ENCODE measurements at regions not wholly inside any gene's neighbourhood (a gene's known extent, or its start where the extent isn't known, plus 50 kb on each side); places are given as distances from the start of the nearest gene placed in this dataset.

DNA sequence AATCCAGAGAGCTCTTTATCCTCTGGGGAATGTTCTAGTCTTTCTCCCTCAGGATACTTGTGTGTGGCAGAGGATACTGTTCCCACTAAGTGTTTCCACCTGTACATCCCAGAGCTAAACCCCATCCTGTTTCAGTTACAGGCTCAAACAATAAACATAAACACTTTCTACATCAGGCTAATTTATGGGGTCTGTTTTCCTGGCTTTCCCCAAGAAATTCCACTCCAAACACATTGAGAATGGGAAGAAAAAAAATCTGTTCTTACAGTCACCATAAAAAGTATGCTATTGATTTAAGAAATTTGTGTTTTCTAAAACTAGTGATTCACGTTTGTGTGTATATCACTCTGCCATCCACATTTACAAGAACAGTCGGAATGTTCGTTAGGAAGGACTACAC lies 293.9 kb upstream of the FOXQ1 start:
- no peak overlapping the region for H3K4me3 ChIP-seq (ENCODE audit: low read length)
- peaks cover 13% of the 10 kb centered on the region for H3K4me1 ChIP-seq (ENCODE audit: low read length)

DNA sequence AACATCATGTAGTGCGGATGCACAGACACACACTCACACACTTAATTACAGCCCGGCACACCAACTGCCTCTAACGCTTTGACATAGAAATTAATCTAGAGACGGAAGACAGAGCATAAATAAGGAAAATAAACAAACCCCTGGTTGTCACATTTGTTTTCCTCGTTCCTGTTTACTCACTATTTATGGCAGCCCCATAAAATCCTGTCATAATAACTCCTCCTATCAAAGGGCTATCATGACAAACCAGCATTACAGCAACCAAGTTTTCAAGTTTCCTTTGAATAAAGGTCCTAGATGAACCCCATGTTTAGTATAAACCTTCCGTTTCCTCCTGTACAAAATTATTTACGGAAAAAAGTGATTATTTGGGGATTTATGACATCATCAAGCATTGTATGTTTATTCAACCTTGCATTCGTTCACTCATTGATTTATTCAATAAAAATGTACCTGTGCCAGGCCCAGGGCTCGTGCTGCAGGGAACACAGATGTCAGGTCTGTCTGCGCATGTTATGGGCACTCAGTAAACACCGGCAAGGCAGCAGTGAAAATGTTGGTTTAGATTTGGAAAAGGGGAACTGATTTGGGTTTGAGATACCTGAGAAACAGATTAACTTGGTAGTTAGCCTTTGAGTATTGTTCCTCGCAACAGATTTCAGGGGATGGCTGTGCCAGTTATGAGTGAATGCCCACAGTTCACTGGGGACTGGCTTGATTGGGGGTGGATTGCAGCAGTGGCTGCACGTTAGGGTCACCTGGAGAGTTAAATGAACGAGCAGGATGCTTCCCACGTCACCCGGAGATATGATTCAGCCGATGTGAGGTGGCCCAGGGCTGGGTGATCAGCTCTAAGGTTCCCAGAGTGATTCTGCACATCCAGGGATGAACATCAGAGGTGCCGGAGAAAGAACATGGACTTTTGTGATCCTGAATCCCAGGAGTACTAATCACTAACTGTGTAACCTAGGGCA lies 295.3 kb upstream of the FOXQ1 start:
- no peak for TF ChIP-seq EZH2phosphoT487 (IDR thresholded peaks at IDR 0.05; ENCODE audit: low read length)
- TF ChIP-seq, protein P1, sequence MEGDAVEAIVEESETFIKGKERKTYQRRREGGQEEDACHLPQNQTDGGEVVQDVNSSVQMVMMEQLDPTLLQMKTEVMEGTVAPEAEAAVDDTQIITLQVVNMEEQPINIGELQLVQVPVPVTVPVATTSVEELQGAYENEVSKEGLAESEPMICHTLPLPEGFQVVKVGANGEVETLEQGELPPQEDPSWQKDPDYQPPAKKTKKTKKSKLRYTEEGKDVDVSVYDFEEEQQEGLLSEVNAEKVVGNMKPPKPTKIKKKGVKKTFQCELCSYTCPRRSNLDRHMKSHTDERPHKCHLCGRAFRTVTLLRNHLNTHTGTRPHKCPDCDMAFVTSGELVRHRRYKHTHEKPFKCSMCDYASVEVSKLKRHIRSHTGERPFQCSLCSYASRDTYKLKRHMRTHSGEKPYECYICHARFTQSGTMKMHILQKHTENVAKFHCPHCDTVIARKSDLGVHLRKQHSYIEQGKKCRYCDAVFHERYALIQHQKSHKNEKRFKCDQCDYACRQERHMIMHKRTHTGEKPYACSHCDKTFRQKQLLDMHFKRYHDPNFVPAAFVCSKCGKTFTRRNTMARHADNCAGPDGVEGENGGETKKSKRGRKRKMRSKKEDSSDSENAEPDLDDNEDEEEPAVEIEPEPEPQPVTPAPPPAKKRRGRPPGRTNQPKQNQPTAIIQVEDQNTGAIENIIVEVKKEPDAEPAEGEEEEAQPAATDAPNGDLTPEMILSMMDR (IDR thresholded peaks at IDR 0.05; ENCODE audit: low read length) = no peak
- TF ChIP-seq EZH2 (optimal IDR thresholded peaks at IDR 0.05; ENCODE audit: low read depth, low read length) = no peak
- H3K9me2 ChIP-seq (replicated peaks; ENCODE audit: insufficient read depth, low read length) = no peaks in the 10 kb centered on the region
- no peaks in the 10 kb centered on the region for H3K9me3 ChIP-seq (replicated peaks; ENCODE audit: insufficient read depth, low read length)
- H3K4me1 ChIP-seq (ENCODE audit: low read length) = peaks cover 16% of the 10 kb centered on the region
- no peak overlapping the region for H3K27ac ChIP-seq (ENCODE audit: low read length)
- peaks cover 19% of the 10 kb centered on the region for H3F3A ChIP-seq (ENCODE audit: insufficient read depth, low read length)
- no peak overlapping the region for H3K4me3 ChIP-seq (ENCODE audit: low read length)
- no peak for DNase-seq
- H3K27me3 ChIP-seq (replicated peaks; ENCODE audit: insufficient read depth, low read length) = no peaks in the 10 kb centered on the region
- H2AFZ ChIP-seq (ENCODE audit: low read length) = no peak overlapping the region
- H3K4me2 ChIP-seq (ENCODE audit: low read depth, low read length) = no peak overlapping the region
- no peaks in the 10 kb centered on the region for H3K79me2 ChIP-seq (ENCODE audit: low read length)
- no peak overlapping the region for H3K9ac ChIP-seq (ENCODE audit: low read length)
- no peaks in the 10 kb centered on the region for H3K36me3 ChIP-seq (replicated peaks; ENCODE audit: insufficient read depth, low read length)
- H4K20me1 ChIP-seq (ENCODE audit: insufficient read depth, low read length) = no peaks in the 10 kb centered on the region

More for the DNA sequence above, 293.9 kb upstream of the FOXQ1 start:
- Histone ChIP-seq H3K9ac (ENCODE audit: low read length) (no peak overlapping the region), H3K27me3 (replicated peaks; ENCODE audit: insufficient read depth, low read length) (no peaks in the 10 kb centered on the region), H3K9me3 (replicated peaks; ENCODE audit: insufficient read depth, low read length) (no peaks in the 10 kb centered on the region), H3K27ac (ENCODE audit: low read length) (no peak overlapping the region), H3K9me2 (replicated peaks; ENCODE audit: insufficient read depth, low read length) (no peaks in the 10 kb centered on the region), H3F3A (ENCODE audit: insufficient read depth, low read length) (peaks cover 16% of the 10 kb centered on the region), H4K20me1 (ENCODE audit: insufficient read depth, low read length) (no peaks in the 10 kb centered on the region), H3K4me2 (ENCODE audit: low read depth, low read length) (no peak overlapping the region), H2AFZ (ENCODE audit: low read length) (no peak overlapping the region), H3K79me2 (ENCODE audit: low read length) (no peaks in the 10 kb centered on the region), H3K36me3 (replicated peaks; ENCODE audit: insufficient read depth, low read length) (no peaks in the 10 kb centered on the region)
- TF ChIP-seq EZH2 (optimal IDR thresholded peaks at IDR 0.05; ENCODE audit: low read depth, low read length) = no peak
- TF ChIP-seq, protein P1 (IDR thresholded peaks at IDR 0.05; ENCODE audit: low read length) = no peak
- no peak for TF ChIP-seq EZH2phosphoT487 (IDR thresholded peaks at IDR 0.05; ENCODE audit: low read length)
- no peak for DNase-seq

DNA sequence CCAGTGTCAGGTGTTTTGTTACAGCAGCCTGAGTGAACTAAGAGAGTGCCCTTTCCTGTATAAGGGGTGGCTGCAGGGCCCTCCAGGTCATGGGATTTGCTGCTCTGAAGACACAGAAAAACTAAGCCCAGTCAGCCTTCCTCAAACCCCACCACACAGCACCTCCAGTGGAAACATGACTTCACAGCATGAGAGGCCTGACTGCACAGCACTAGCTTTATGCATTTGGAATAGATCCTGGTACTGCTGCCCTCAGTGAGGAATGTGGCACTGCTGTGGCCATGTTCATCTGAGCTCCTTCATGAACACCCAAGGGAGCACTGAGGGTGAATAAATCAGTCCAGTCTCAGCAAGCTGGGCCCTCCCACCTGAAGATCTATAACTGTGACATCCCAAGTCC lies 296.1 kb upstream of the FOXQ1 start:
- H3K9me3 ChIP-seq (replicated peaks; ENCODE audit: insufficient read depth, low read length) = no peaks in the 10 kb centered on the region
- H3K79me2 ChIP-seq (ENCODE audit: low read length) = no peaks in the 10 kb centered on the region
- no peak overlapping the region for H3K9ac ChIP-seq (ENCODE audit: low read length)
- no peak overlapping the region for H3K4me3 ChIP-seq (ENCODE audit: low read length)
- no peaks in the 10 kb centered on the region for H3K9me2 ChIP-seq (replicated peaks; ENCODE audit: insufficient read depth, low read length)
- TF ChIP-seq EZH2 (optimal IDR thresholded peaks at IDR 0.05; ENCODE audit: low read depth, low read length) = no peak
- no peak for TF ChIP-seq EZH2phosphoT487 (IDR thresholded peaks at IDR 0.05; ENCODE audit: low read length)
- TF ChIP-seq, protein P1 (IDR thresholded peaks at IDR 0.05; ENCODE audit: low read length) = no peak
- no peaks in the 10 kb centered on the region for H3K36me3 ChIP-seq (replicated peaks; ENCODE audit: insufficient read depth, low read length)
- H3K4me1 ChIP-seq (ENCODE audit: low read length) = peaks cover 16% of the 10 kb centered on the region
- no peak overlapping the region for H3K4me2 ChIP-seq (ENCODE audit: low read depth, low read length)
- DNase-seq = no peak
- H2AFZ ChIP-seq (ENCODE audit: low read length) = no peak overlapping the region
- no peaks in the 10 kb centered on the region for H4K20me1 ChIP-seq (ENCODE audit: insufficient read depth, low read length)
- no peak overlapping the region for H3K27ac ChIP-seq (ENCODE audit: low read length)
- no peaks in the 10 kb centered on the region for H3K27me3 ChIP-seq (replicated peaks; ENCODE audit: insufficient read depth, low read length)
- H3F3A ChIP-seq (ENCODE audit: insufficient read depth, low read length) = peaks cover 19% of the 10 kb centered on the region

Data from MM.1S (cell line).